ENCODE measurements at regions not wholly inside any gene's neighbourhood (a gene's known extent, or its start where the extent isn't known, plus 50 kb on each side); places are given as distances from the start of the nearest gene placed in this dataset.

DNA sequence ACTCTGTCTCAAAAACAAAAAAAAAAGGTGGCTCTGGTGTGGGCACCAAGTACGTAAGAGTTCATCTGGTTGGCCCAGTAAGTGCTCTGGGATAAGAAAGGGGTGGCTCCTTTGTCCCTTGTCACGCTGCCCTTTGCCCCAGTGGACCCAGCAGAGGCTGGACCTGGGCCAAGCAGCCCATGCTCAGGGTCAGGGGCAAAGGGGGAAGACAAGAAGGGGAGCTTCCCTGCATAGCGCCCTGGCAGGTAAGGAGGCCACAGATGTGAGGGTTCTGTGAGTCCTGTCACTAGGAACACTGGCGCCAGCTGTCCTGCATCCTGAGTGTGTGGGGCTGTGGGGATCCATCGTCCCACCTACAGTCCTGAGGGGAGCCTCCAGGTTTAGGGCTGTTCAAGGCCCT, 65.3 kb downstream of the GADD45G start:
- TF ChIP-seq EZH2 (IDR thresholded peaks at IDR 0.05) (no peak), POLR2AphosphoS5 (IDR thresholded peaks at IDR 0.05; ENCODE audit: borderline replicate concordance, low read depth, low read length) (no peak), FOXP2 (optimal IDR thresholded peaks at IDR 0.05; ENCODE audit: control extremely low read depth, extremely low read length, insufficient read depth) (no peak)
